NCI-H1092 (cell line): ENCODE measurements at regions not wholly inside any gene's neighbourhood (a gene's known extent, or its start where the extent isn't known, plus 50 kb on each side); places are given as distances from the start of the nearest gene placed in this dataset.
"Not testable (repeated sequence)": the region's sequence is repeated elsewhere in the genome, so short reads cannot be mapped to it uniquely, and the experiment has no call there.

ENCODE experiments used
- DNase-seq: peaks from one replicate; lab custom pipeline; 2025; lab: John Stamatoyannopoulos, UW

DNA sequence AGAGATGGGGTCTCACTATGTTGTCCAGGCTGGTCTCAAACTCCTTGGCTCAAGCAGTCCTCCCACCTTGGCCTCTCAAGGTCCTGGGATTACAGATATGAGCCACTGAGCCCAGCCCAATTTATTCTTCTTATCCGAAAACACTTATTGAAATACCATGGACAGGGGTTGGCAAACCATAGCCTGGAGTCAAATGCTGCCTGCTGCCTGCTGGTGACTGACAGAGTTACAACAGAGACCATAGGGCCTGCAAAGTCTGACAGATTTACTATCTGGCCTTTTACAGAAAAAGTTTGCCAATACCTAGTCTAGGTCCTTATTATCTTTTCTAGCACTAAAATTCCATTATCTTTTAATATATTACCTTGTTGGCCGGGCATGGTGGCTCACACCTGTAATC, 87.1 kb upstream of the ZNF281 start:
- no peak for DNase-seq

DNA sequence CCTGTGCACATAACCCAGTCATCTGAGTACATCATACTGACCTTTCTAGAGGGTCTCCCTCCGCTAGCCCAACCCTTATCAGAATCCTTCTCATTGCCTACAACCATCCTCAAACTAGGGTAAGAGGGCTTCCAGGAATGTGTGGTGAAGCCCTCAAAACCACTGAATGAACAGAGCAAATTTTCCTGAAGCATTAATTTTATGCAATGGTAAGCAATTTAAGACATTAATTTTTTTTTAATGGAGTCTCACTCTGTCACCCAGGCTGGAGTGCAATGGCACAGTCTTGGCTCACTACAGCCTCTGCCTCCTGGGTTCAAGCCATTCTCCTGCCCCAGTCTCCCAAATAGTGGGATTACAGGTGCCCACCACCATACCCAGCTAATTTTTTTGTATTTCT, 86.1 kb upstream of the ZNF281 start:
- DNase-seq: no peak

DNA sequence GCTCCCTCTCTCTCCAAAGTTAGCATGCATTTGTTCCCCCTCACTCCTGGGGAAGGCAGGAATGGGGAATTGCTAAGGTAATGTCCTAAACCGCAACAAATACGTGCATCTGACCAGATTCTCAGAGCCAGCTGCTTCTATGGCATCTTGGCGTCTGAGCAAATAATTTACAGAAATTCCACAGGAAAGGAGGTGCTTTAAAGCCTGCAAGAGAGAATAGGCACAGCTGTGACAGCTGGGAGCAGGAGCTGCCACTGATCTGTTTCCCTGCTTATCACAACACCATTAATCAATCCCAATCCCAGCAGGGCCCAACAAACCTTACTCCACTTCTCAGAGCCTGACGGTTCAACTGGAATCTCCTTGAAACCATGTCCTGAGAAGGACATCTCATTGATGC, 83.5 kb upstream of the ZNF281 start:
- DNase-seq: no peak

DNA sequence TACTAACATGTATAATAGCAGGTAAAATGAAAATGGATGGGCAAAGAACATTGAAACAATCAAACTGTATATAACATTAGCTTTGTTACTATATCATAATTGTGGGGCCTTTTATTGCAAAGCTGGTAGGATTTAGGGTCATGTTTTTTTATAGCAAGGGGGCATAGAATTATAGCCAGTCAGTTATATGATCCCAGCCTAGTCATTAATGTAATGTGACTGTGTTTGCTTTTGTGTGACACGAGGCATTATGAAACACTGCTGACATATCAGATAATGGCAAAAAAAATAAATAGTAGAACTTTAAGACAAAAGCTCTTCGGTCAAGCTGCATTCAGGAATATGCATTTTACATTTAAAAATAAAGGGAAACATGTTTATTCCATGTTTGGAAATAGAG, 81.3 kb upstream of the ZNF281 start:
- DNase-seq: no peak

DNA sequence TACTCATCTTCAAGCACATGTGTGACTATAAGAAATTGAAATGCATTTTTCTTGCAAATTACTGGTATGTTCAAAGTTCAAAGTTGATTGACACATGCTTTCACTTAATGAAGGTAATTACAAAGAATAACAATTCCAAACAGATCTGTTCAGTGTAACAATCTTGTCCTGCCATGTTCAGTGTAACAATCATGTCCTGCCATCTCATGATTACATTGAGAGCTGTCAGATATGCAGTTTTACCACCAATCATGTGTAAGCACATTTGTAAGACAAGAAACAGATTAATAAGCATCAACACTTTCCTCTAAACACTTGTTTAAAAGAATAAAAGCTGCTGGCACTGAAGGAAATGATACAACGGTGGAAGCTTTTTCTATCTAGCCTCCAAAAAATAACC, 80.3 kb upstream of the ZNF281 start:
- no peak for DNase-seq

DNA sequence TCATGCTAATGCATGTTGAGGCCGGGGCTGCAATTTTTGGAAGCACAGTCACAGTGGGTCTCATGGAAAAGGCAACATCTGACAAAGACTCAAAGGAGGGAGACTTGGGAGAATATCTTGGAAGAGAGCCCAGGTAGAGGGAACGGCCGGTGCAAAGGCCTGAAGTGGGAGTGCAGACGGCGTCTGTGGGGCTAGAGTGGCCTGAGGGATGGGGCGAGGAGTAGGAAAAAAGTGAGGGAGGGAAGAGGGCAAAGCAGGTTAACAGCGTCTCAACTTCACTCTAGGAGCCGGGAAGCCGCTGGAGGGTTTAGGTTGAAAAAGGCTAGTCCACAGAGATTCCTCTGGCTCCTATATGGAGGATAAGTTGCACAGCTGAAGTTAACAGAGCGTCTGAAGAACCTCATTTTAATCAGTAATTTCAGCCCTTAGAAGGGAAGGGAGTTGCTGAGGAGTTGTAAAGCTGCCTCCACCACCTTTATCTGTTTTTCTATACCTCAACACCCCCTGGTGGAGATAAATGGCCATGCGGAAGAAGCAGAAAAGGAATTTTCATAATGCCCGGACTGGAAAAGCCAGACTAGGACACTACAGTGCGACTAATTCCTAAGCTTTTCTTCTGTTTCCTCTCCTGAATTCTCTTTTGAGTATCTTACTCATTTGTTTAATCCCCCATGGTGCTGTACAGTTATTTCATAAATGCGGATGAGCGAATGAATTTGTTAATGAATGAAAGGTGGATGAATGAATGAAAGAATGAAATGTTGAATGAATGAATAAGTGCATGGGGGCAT, 78.7 kb upstream of the ZNF281 start:
- peak; percentile 54 for DNase-seq

DNA sequence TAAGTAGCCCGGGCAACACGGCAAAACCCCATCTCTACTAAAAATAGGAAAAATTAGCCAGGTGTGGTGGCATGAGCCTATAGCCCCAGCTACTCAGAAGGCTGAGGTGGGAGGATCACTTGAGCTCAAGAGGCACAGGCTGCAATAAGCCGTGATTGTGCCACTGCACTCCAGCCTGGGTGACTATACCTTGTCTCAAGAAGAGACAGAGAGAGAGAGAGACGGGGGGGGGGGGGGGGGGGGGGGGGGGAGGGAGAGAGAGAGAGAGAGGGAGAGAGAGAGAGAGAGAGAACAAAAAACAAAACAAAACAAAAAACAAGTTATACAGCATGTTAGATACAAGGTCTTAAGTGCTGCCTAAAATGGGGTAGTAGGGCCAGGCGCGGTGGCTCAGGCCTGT, 77.8 kb upstream of the ZNF281 start:
- DNase-seq: no peak

DNA sequence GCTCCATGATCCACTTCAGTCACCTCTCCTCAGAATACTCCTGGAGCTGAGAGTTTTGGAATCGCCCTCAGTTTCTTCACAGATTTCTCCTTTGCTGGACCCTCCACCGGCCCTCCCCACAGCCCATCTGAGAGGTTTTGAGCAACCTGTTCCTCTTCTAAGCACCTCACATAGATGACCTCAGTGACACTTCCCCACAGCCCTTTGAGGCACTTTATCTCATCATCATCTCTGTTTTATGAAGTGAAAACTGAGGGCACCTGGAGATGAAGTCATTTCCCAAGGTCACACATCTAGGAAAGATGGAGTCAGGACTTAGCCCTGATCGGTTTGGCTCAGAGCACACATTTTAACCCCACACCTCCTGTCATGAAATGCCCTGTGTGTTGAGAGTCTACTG, 76.8 kb upstream of the ZNF281 start:
- DNase-seq: no peak

DNA sequence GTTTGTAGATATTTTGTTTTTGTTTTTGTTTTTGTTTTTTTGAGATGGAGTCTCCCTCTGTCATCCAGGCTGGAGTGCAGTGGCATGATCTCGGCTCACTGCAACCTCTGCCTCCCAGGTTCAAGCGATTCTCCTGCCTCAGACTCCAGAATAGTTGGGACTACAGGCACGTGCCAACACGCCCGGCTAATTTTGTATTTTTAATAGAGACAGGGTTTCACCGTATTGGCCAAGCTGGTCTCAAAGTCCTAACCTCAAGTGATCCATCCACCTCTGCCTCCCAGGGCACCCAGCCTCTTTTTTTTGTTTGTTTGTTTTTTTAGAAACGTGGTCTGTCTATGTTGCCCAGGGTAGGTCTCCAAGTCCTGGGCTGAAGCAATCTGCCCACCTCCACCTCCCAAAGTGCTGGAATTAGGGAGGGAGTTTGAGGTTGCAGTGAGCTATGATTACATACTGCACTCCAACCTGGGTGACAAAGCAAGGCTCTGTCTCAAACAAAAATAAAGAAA, 74.7 kb upstream of the ZNF281 start:
- DNase-seq: not testable (repeated sequence)

DNA sequence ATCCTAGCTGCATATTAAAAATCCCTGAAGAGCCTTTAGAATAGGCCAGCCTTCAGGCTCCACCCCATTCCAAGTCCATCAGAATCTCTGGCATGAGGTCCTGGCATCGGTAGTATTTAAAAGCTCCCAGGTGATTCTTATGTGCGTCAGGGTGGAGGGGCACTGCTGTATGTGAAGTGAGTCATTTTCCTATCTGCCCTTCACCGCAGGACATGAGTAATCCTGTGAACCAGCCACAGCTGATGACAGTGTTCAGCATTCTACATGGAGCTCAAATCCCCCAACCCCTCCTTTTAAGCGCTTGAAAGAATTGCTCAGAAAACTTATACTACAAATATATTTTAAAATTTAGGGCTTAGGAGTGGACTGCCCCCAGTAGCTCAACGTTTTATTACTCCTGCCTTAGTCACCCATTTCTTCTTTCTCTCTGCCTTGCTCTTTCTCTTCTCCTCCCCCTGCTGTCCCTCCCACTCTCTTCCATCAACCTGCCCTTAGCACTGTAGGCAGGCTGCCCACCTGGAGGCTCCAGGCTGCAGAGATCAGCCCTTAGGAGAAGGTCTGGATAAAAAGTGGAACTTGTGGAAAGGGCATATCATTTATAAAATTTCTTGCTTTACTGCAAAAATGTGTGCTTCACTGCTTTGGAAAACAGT, 73.8 kb upstream of the ZNF281 start:
- no peak for DNase-seq

DNA sequence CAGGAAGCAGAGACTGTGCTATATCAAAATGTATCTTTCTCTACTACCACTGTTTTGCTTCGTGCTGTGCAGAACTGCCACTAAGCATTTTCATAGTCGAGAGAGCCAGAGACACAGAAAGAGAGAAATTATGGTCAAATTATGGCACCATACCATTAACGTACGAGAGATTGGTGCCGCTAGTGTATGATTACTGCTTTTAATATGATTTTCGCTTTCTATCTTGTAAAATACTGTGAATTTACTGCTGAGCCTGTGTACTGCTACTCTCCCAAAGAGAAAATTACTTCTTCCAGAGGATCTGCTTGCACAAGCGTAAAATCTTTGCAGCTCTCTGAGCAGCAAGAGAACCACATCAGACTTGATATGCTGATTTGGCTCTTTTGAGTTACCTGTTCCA, 71.1 kb upstream of the ZNF281 start:
- DNase-seq: no peak

DNA sequence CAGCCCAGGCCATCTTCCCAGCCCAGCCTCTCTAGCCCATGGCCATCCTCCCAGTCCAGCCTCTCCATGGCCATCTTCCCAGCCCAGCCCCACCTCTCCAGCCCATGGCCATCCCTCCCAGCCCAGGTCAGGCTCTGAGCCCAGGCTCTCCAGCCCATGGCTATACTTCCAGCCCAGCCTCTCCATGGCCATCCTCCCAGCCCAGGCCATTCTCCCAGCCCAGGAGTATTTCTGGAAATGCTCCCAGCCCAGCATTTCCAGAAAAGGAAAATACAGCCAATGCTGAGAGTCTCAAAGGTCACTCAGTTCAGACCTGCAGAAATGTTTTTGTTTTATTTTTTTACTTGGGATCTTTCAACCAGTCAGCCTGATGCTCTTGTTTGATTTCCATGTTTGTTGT, 70.0 kb upstream of the ZNF281 start:
- DNase-seq: no peak

DNA sequence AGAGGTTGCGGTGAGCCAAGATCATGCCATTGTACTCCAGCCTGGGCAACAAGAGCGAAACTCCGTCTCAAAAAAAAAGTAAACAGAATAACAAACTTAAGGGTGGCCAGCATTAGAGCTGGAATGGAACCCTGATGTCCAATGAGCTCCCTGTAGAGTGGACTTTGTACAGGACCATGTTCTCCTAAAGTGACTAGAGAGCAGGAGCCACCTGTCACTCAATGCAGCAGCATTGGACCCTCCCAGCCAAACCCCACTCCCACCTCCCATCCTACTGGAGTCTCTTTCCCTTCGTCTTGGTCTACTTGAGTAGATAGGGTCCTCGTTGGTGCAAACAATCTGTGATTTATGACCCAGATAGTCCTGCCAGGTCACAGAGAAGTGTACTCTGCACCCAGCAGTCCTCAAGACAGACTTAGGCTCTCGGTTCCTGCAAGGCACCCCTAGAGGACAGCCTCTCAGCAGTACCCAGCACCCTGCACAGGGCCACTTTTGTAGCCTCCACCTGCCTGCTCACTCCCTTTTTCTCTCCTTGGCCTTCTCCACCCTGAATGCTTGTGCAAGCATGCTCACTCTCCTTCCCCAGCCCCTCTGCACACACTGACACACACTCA, 69.2 kb upstream of the ZNF281 start:
- DNase-seq: no peak

DNA sequence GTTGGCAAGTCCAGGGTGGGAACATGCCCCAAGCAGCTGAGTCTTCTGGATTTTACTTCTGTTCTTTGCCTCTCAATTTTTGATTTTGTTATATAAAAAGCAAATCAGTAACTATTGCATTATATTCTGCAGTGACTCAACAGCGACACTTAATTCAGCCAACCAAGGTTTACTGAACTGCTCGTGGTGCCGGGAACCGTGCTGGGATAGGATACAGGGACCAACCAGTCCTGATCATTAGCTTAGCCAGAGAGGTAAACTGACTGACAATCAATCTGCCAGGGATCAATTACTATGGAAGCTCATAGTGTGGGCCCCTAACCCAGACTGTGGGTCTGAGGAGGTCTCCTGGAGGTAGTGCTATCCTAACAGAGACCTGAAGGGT, 68.4 kb upstream of the ZNF281 start:
- DNase-seq: no peak

DNA sequence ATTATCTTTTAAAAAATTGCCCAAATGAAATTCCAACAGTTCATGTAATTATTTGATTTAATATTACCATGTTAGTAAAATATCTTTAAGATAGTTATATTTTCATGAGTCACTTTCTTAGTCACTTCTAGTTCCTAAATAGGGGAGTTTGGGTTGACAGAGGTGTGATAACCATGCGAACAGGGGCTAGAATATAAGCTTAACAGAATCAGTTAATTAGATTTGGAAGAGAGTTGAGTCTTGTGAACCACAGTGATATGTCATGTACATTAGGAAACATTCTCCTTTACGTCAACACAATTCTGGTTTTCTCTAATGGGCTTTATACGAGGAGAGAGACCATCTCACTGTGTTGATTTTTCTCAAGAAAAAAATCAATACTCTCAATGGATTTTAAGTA, 64.8 kb upstream of the ZNF281 start:
- DNase-seq: no peak

DNA sequence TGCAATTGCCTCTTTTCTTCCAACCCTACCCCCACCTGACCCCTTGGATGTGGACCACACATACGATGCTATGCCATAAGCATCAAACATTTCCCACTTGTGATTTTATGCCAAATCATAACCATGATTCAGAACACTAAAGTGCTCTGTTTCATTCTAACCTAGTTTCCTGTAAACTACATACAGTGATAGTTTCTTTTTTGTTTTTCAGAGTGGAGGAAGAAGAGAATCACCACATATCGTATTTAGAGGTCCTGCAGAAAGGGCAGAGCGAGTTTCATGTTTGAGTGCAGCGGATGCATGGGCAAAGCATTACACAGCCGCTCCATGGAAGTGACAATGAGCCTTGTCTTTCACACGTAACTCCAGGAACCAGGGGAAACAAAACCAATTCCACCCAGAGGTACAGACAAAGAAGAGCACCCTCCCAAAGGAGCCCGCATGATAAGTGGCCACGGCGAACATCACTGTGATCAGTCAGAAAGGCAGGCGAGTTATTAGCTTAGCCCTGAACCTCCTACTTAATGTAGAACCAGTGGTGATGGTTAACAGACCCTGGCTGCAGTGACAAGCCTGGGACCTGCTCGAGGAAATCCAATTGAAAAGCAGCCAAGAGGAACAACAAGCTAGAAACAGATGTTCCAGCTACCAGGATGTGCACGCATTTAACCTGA, 64.0 kb upstream of the ZNF281 start:
- DNase-seq: no peak

DNA sequence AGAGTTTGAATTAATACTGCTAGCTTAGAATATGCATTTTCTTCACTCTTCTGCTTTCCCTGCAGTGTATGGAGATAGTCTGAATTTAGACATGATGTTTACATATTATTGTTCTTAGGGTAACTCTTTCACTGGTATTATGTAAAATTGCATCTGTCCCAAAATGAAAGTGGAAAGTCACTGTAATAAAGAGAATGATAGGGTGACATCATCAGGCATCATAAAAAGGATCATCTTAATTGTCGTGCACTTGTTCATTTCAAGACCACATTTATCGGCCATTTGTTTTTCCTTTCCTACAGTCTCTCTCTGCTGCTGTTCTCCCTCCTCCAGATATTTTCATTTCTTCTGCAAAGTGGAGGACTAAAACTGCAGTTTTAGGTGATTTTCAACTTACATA, 61.9 kb upstream of the ZNF281 start:
- DNase-seq: no peak

DNA sequence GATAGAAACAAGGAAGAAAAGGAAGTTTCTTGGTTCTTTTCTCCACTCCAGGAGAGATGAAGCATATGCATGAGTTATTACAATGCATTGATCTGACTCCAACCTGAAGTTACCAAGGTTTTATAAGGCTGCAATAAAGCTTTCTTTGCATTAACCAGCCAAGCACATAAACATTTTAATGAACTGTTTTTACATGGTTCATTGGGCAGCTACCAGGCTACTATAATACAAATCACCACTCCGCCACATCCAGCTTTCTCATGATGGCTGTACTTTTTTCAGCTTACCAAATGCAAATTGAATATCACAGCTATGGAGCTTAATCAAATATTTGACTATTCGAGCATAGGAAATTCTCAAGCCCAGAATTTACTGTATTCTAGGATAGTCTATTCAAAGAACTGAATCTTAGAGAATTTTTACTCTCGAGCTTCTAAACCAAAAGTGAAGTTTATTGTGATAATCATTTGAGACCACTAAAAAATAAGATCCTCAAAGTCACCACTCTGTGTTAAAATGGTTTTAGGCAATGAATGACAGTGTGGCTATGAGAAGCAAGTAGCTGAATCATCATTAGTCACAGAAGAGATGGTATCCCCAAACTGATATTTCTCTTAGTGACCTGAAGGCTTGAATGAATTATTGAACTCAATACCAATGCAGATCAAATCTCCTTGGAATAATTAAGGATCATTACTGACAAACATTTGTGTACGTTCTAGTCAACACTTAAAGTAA, 58.6 kb upstream of the ZNF281 start:
- DNase-seq: no peak

DNA sequence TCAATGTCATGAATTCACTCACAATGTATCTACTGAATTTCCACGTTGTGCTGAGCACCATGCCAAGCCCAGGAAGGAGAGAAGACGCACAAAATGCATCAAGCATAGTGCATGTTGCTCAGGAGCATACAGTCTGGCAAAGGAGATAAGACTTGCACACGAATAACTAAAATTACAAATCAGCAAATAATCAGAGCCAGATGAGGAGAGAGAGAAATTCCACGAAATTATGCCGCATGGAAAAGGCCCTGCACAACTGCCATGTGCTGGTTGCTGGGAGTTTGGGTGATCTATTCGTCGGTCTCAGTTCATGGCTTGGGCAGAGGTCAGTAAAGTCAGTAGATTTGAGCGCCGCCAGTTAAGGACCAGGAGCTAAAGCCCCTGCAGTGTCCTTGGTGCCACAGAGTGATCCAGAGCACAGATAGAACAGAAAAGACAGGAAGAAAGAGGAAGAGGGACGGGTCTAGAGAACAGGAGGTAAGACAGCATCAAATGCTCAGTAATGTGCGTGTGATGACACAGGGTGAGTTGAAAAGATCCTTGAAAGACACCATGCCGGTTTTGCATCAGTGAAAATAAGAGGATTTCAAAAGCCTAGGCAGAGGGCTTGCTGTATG, 55.1 kb upstream of the ZNF281 start:
- DNase-seq: no peak
